SK-N-SH treated with all-trans-retinoic acid at 6 μM for 48 hours (cell line): ENCODE measurements at regions not wholly inside any gene's neighbourhood (a gene's known extent, or its start where the extent isn't known, plus 50 kb on each side); places are given as distances from the start of the nearest gene placed in this dataset.

Experiments
- ATAC-seq: fragments of 200-7000 bp; cut with Tn5 transposase; 3 replicates; pipeline ENCODE4 v1.9.1; 2020; ENCODE audit warnings: mild to moderate bottlenecking, moderate library complexity
- ARNTL ChIP-seq: fragments of 450-650 bp; formaldehyde crosslinking; IDR thresholded peaks from 2 replicates; pipeline ENCODE4 v1.5.0; 2020; ENCODE audit warnings: low read depth, mild to moderate bottlenecking, moderate library complexity, borderline replicate concordance
- BACH2 ChIP-seq: fragments of 250-450 bp; sonication (Bioruptor Pico); IDR thresholded peaks from 2 replicates; pipeline ENCODE4 v1.9.0; 2021; ENCODE audit warnings: mild to moderate bottlenecking, borderline replicate concordance
- GLIS3 ChIP-seq: fragments of 250-450 bp; sonication (Bioruptor Pico); IDR thresholded peaks from 2 replicates; pipeline ENCODE4 v1.5.0; 2020; ENCODE audit warnings: mild to moderate bottlenecking, moderate library complexity
- ISL1 ChIP-seq: fragments of 250-450 bp; sonication (Bioruptor Pico); IDR thresholded peaks from 2 replicates; pipeline ENCODE4 v2.1.2; 2022; ENCODE audit warnings: mild to moderate bottlenecking, moderate library complexity
- OSR1 ChIP-seq: fragments of 250-450 bp; sonication (Bioruptor Pico); IDR thresholded peaks from 2 replicates; pipeline ENCODE4 v1.8.0; 2022; ENCODE audit warnings: moderate library complexity, mild to moderate bottlenecking, inconsistent platforms
- POU6F1 ChIP-seq: fragments of 250-450 bp; sonication (Bioruptor Pico); IDR thresholded peaks from 2 replicates; pipeline ENCODE4 v1.8.0; 2021; ENCODE audit warnings: low read depth, mild to moderate bottlenecking, moderate library complexity, borderline replicate concordance
- PPARA ChIP-seq: fragments of 250-450 bp; sonication (Bioruptor Pico); IDR thresholded peaks from 2 replicates; pipeline ENCODE4 v1.5.0; 2020; ENCODE audit warnings: mild to moderate bottlenecking, borderline replicate concordance
- RARB ChIP-seq: fragments of 250-450 bp; sonication (Bioruptor Pico); IDR thresholded peaks from 2 replicates; pipeline ENCODE4 v1.8.0; 2021; ENCODE audit warnings: mild to moderate bottlenecking, moderate library complexity
- SNAI2 ChIP-seq: fragments of 250-450 bp; sonication (Bioruptor Pico); IDR thresholded peaks from 2 replicates; pipeline ENCODE4 v1.5.0; 2020; ENCODE audit warnings: mild to moderate bottlenecking, moderate library complexity
- TCF4 ChIP-seq: fragments of 250-450 bp; sonication (Bioruptor Pico); IDR thresholded peaks from 2 replicates; pipeline ENCODE4 v1.8.0; 2021; ENCODE audit warnings: mild to moderate bottlenecking, moderate library complexity, borderline replicate concordance
- TOX ChIP-seq: fragments of 250-450 bp; sonication (Bioruptor Pico); IDR thresholded peaks from 2 replicates; pipeline ENCODE4 v1.8.0; 2021; ENCODE audit warnings: mild to moderate bottlenecking, moderate library complexity, borderline replicate concordance
- TSHZ2 ChIP-seq: fragments of 250-450 bp; sonication (Bioruptor Pico); IDR thresholded peaks from 2 replicates; pipeline ENCODE4 v1.5.0; 2020; ENCODE audit warnings: mild to moderate bottlenecking, moderate library complexity
- ZC3H10 ChIP-seq: fragments of 250-450 bp; sonication (Bioruptor Pico); IDR thresholded peaks from 2 replicates; pipeline ENCODE4 v1.5.1; 2021; ENCODE audit warnings: mild to moderate bottlenecking, moderate library complexity
- ZFP3 ChIP-seq: fragments of 250-450 bp; sonication (Bioruptor Pico); IDR thresholded peaks from 2 replicates; pipeline ENCODE4 v1.5.0; 2020; ENCODE audit warnings: mild to moderate bottlenecking, moderate library complexity
- ZFP30 ChIP-seq: fragments of 450-650 bp; formaldehyde crosslinking; IDR thresholded peaks from 2 replicates; pipeline ENCODE4 v1.5.0; 2022; ENCODE audit warnings: mild to moderate bottlenecking, moderate library complexity
- ZNF565 ChIP-seq: fragments of 450-650 bp; formaldehyde crosslinking; conservative IDR thresholded peaks from 2 replicates; pipeline ENCODE4 v1.5.0; 2020; ENCODE audit warnings: low read depth, mild to moderate bottlenecking, moderate library complexity
- ZNF70 ChIP-seq: fragments of 450-650 bp; formaldehyde crosslinking; IDR thresholded peaks from 2 replicates; pipeline ENCODE4 v1.5.0; 2020; ENCODE audit warnings: mild to moderate bottlenecking, moderate library complexity
- ZNF8 ChIP-seq: fragments of 450-650 bp; formaldehyde crosslinking; IDR thresholded peaks from 2 replicates; pipeline ENCODE4 v1.5.0; 2020; ENCODE audit warnings: mild to moderate bottlenecking, moderate library complexity
- TF ChIP-seq, protein P1 (sequence below): fragments of 250-450 bp; sonication (Bioruptor Pico); IDR thresholded peaks from 2 replicates; pipeline ENCODE4 v1.5.1; 2021; ENCODE audit warnings: mild to moderate bottlenecking, moderate library complexity
- TF ChIP-seq, protein P2 (sequence below): fragments of 250-450 bp; sonication (Bioruptor Pico); IDR thresholded peaks from 2 replicates; pipeline ENCODE4 v1.8.0; 2020; ENCODE audit warnings: mild to moderate bottlenecking, moderate library complexity, borderline replicate concordance

DNA sequence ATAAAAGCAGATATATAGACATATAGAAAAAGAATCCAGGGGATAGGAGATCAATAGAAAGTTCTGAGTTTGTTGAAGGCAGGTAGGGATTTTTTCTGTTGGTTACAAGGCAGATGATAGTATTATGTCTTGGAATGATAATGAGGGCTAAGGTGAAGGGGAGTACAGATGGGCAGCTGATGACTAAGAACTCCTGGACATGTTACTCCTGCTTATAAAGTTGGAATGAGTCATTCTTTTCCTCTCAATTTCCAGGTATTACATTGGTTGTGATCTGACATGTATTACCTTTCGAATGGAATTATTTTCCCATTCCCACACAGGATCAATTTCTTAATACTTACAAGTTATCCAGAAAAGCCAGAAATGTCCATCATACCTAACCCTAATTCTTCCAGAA lies 545.2 kb upstream of the MGAT4C start:
- no peak for ATAC-seq
- TF ChIP-seq SNAI2 (CRISPR knock-in tag) (no peak), ZFP30 (no peak), ZFP3 (CRISPR knock-in tag) (no peak), OSR1 (CRISPR knock-in tag) (no peak), GLIS3 (CRISPR knock-in tag) (no peak), ZC3H10 (CRISPR knock-in tag) (no peak), ISL1 (CRISPR knock-in tag) (no peak), POU6F1 (no peak), ZNF70 (CRISPR knock-in tag) (no peak), BACH2 (CRISPR knock-in tag) (no peak), PPARA (CRISPR knock-in tag) (no peak), TOX (CRISPR knock-in tag) (no peak), TCF4 (CRISPR knock-in tag) (no peak), TSHZ2 (CRISPR knock-in tag) (no peak), ZNF8 (CRISPR knock-in tag) (no peak), ZNF565 (CRISPR knock-in tag) (no peak), ARNTL (no peak)
- TF ChIP-seq, protein P1, sequence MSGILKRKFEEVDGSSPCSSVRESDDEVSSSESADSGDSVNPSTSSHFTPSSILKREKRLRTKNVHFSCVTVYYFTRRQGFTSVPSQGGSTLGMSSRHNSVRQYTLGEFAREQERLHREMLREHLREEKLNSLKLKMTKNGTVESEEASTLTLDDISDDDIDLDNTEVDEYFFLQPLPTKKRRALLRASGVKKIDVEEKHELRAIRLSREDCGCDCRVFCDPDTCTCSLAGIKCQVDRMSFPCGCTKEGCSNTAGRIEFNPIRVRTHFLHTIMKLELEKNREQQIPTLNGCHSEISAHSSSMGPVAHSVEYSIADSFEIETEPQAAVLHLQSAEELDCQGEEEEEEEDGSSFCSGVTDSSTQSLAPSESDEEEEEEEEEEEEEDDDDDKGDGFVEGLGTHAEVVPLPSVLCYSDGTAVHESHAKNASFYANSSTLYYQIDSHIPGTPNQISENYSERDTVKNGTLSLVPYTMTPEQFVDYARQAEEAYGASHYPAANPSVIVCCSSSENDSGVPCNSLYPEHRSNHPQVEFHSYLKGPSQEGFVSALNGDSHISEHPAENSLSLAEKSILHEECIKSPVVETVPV (CRISPR knock-in tag), result no peak
- TF ChIP-seq, protein P2, sequence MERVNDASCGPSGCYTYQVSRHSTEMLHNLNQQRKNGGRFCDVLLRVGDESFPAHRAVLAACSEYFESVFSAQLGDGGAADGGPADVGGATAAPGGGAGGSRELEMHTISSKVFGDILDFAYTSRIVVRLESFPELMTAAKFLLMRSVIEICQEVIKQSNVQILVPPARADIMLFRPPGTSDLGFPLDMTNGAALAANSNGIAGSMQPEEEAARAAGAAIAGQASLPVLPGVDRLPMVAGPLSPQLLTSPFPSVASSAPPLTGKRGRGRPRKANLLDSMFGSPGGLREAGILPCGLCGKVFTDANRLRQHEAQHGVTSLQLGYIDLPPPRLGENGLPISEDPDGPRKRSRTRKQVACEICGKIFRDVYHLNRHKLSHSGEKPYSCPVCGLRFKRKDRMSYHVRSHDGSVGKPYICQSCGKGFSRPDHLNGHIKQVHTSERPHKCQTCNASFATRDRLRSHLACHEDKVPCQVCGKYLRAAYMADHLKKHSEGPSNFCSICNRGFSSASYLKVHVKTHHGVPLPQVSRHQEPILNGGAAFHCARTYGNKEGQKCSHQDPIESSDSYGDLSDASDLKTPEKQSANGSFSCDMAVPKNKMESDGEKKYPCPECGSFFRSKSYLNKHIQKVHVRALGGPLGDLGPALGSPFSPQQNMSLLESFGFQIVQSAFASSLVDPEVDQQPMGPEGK (CRISPR knock-in tag), result no peak

DNA sequence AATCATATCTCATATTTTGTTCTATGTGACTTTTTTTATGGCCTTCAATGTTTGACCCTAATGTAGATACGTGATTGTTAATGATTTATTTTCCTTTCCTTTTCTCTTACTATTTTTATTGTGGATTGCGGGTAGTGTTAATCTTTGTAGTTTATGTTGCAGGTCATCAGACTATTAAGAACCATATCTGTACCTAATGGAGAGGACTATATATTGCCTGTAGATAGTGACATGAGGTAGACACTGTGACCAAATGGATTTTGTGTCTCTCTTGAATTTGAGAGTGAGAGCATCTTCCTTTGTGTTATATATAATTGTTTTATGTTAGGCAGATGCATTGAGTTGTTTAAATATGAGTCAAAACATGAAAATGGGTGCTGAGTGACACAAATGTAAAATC lies 543.4 kb upstream of the MGAT4C start:
- no peak for ATAC-seq
- TF ChIP-seq RARB, result no peak
- TF ChIP-seq ZNF8 (CRISPR knock-in tag), result no peak
- no peak for TF ChIP-seq TOX (CRISPR knock-in tag)
- TF ChIP-seq POU6F1, result no peak
- no peak for TF ChIP-seq BACH2 (CRISPR knock-in tag)
- no peak for TF ChIP-seq ZNF70 (CRISPR knock-in tag)
- no peak for TF ChIP-seq PPARA (CRISPR knock-in tag)
- no peak for TF ChIP-seq TCF4 (CRISPR knock-in tag)
- TF ChIP-seq ZFP3 (CRISPR knock-in tag), result no peak
- TF ChIP-seq, protein P1 (CRISPR knock-in tag), result no peak
- no peak for TF ChIP-seq TSHZ2 (CRISPR knock-in tag)
- TF ChIP-seq GLIS3 (CRISPR knock-in tag), result no peak
- TF ChIP-seq, protein P2 (CRISPR knock-in tag), result no peak
- no peak for TF ChIP-seq ZNF565 (CRISPR knock-in tag)
